IMR-90 (cell line): ENCODE measurements at regions not wholly inside any gene's neighbourhood (a gene's known extent, or its start where the extent isn't known, plus 50 kb on each side); places are given as distances from the start of the nearest gene placed in this dataset.

Experiments
- CEBPB ChIP-seq: IDR thresholded peaks from 2 replicates; pipeline ENCODE4 v1.6.1; 2012; ENCODE audit warnings: low read depth, low read length, improper control_type of control experiment
- POLR2A ChIP-seq: IDR thresholded peaks from 2 replicates; pipeline ENCODE4 v1.6.1; 2012; ENCODE audit warnings: mild to moderate bottlenecking, low read depth, low read length
- TF ChIP-seq, protein P1 (sequence below): conservative IDR thresholded peaks from 2 replicates; pipeline ENCODE4 v1.5.1; 2012; ENCODE audit warnings: mild to moderate bottlenecking, low read depth, low read length, improper control_type of control experiment

DNA sequence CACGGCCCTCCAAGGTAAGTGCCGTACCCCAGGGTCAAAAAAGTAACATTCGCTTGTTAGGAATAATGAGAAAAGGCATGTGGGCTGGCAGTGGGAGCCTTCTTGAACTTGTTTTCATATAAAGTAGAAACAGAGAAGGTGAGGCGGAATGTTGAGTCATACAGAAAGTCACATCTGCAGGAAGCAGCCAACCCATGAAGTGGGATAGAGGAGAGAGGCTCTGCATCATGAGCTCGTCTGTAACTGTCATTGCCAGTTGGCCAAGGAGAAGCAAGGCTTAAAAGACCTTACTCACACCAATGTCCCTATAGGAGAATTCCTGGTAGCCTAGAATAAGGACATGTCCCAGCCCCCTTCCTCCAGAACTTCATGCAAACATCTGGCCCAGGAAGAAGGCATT, 253.3 kb downstream of the BUD13 start:
- TF ChIP-seq POLR2A (no peak), CEBPB (no peak)
- TF ChIP-seq, protein P1, sequence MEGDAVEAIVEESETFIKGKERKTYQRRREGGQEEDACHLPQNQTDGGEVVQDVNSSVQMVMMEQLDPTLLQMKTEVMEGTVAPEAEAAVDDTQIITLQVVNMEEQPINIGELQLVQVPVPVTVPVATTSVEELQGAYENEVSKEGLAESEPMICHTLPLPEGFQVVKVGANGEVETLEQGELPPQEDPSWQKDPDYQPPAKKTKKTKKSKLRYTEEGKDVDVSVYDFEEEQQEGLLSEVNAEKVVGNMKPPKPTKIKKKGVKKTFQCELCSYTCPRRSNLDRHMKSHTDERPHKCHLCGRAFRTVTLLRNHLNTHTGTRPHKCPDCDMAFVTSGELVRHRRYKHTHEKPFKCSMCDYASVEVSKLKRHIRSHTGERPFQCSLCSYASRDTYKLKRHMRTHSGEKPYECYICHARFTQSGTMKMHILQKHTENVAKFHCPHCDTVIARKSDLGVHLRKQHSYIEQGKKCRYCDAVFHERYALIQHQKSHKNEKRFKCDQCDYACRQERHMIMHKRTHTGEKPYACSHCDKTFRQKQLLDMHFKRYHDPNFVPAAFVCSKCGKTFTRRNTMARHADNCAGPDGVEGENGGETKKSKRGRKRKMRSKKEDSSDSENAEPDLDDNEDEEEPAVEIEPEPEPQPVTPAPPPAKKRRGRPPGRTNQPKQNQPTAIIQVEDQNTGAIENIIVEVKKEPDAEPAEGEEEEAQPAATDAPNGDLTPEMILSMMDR = no peak
